ENCODE measurements at regions not wholly inside any gene's neighbourhood (a gene's known extent, or its start where the extent isn't known, plus 50 kb on each side); places are given as distances from the start of the nearest gene placed in this dataset.

- in situ Hi-C loops (cut with MboI): no loop called here
- FAIRE-seq (no peak), ATAC-seq (no peak), DNase-seq (ENCODE audit: extremely low read depth in 1 of 4, low spot score in 3 of 4) (no peak)
- no peaks in the 10 kb centered on the region; a peak in 1 of 5 replicates for H3K4me1 ChIP-seq (replicated peaks in 1 of 2; ENCODE audit: control insufficient read depth in 2 of 2, insufficient read depth in 2 of 2, low read length in 2 of 2)
- no peaks in the 10 kb centered on the region for H3K9me1 ChIP-seq (ENCODE audit: control insufficient read depth, insufficient read depth, low read length)
- 1% methylated on average over 7 of the region's 7 CpGs for WGBS (ENCODE audit: insufficient coverage, low coverage, missing lambda C conversion rate)
- ChIA-PET POLR2A (interaction anchor here (0.6 kb wide), 1 partner anchor 11 kb away, joined by 3 read pairs; no protein-coding TSS in a partner anchor), CTCF (ENCODE audit: low intra/inter-chr PET ratio) (no interaction called here)
- intact Hi-C loops (cut with micrococcal nuclease): no loop called here
- H3K9ac ChIP-seq (ENCODE audit: insufficient read depth in 1 of 2, low read depth in 2 of 2, low read length in 2 of 2): no peak overlapping the region
- no peak overlapping the region for H2AFZ ChIP-seq (ENCODE audit: low read depth, low read length)
- no peaks in the 10 kb centered on the region for H3K9me3 ChIP-seq (replicated peaks; ENCODE audit: control insufficient read depth, insufficient read depth, low read depth, low read length)
- peaks cover 3 to 25% of the 10 kb centered on the region in 2 experiments; a peak in 2 of 5 replicates for H3K27me3 ChIP-seq (ENCODE audit: control insufficient read depth in 2 of 2, insufficient read depth in 2 of 2, low read length in 2 of 2)
- no TSS peak for BruUV-seq (replicated peaks)
- no peaks in the 10 kb centered on the region for H4K20me1 ChIP-seq (replicated peaks; ENCODE audit: control insufficient read depth, insufficient read depth, low read length)
- TF ChIP-seq HOXB6 (CRISPR knock-in tag; IDR thresholded peaks at IDR 0.05; ENCODE audit: borderline replicate concordance) (no peak), ZNF561 (CRISPR knock-in tag; conservative IDR thresholded peaks at IDR 0.05) (no peak)
- H3K4me2 ChIP-seq (ENCODE audit: insufficient read depth, low read length): no peak overlapping the region
- H3K36me3 ChIP-seq (ENCODE audit: control insufficient read depth, insufficient read depth, low read length): no peaks in the 10 kb centered on the region
- no peak overlapping the region for H3K4me3 ChIP-seq
- no peaks in the 10 kb centered on the region for H3K79me2 ChIP-seq (ENCODE audit: control insufficient read depth, insufficient read depth, low read length)
- no peak overlapping the region for H3K27ac ChIP-seq (ENCODE audit: extremely low read depth, low read depth, low read length)
Measured at GRCh38 chr2:2896643-2897042, 481.0 kb downstream of the EIPR1 start.

- in situ Hi-C loops (cut with MboI) (no loop called here), intact Hi-C loops (cut with micrococcal nuclease) (no loop called here)
- CTCF ChIA-PET (ENCODE audit: low intra/inter-chr PET ratio): no interaction called here
- H3K9ac ChIP-seq (ENCODE audit: insufficient read depth in 1 of 2, low read depth in 2 of 2, low read length in 2 of 2): no peak overlapping the region
- H4K20me1 ChIP-seq (replicated peaks; ENCODE audit: control insufficient read depth, insufficient read depth, low read length): no peaks in the 10 kb centered on the region
- H3K36me3 ChIP-seq (ENCODE audit: control insufficient read depth, insufficient read depth, low read length): no peaks in the 10 kb centered on the region
- POLR2A ChIA-PET: interaction anchor here (0.5 to 0.6 kb wide), 2 partner anchors 12 to 17 kb away, joined by 3 read pairs; no protein-coding TSS in a partner anchor
- no peaks in the 10 kb centered on the region; a peak in 1 of 5 replicates for H3K4me1 ChIP-seq (replicated peaks in 1 of 2; ENCODE audit: control insufficient read depth in 2 of 2, insufficient read depth in 2 of 2, low read length in 2 of 2)
- ATAC-seq: no peak
- no peak overlapping the region for H2AFZ ChIP-seq (ENCODE audit: low read depth, low read length)
- H3K4me2 ChIP-seq (ENCODE audit: insufficient read depth, low read length): no peak overlapping the region
- FAIRE-seq: no peak
- H3K9me1 ChIP-seq (ENCODE audit: control insufficient read depth, insufficient read depth, low read length): no peaks in the 10 kb centered on the region
- DNase-seq (ENCODE audit: extremely low read depth in 1 of 4, low spot score in 3 of 4): no peak
- WGBS (ENCODE audit: insufficient coverage, low coverage, missing lambda C conversion rate): 0% methylated on average over 4 of the region's 5 CpGs
- H3K9me3 ChIP-seq (replicated peaks; ENCODE audit: control insufficient read depth, insufficient read depth, low read depth, low read length): no peaks in the 10 kb centered on the region
- no TSS peak for BruUV-seq (replicated peaks)
- no peak overlapping the region for H3K4me3 ChIP-seq
- H3K79me2 ChIP-seq (ENCODE audit: control insufficient read depth, insufficient read depth, low read length): no peaks in the 10 kb centered on the region
- H3K27me3 ChIP-seq (ENCODE audit: control insufficient read depth in 2 of 2, insufficient read depth in 2 of 2, low read length in 2 of 2): peaks cover 3 to 31% of the 10 kb centered on the region in 2 experiments; a peak in 3 of 5 replicates
- H3K27ac ChIP-seq (ENCODE audit: extremely low read depth, low read depth, low read length): no peak overlapping the region
- no peak for TF ChIP-seq NCOA2 (IDR thresholded peaks at IDR 0.05; ENCODE audit: partially characterized antibody in 2 of 2)
- TF ChIP-seq LCOR (CRISPR knock-in tag; IDR thresholded peaks at IDR 0.05): no peak
- TF ChIP-seq SIN3A (IDR thresholded peaks at IDR 0.05; ENCODE audit: borderline replicate concordance in 2 of 2, control insufficient read depth in 1 of 2, low read depth in 2 of 2, low read length in 2 of 2): no peak
- no peak for TF ChIP-seq AFF1 (IDR thresholded peaks at IDR 0.05; ENCODE audit: low read depth in 1 of 2, partially characterized antibody in 2 of 2)
- TF ChIP-seq ZNF639 (CRISPR knock-in tag; conservative IDR thresholded peaks at IDR 0.05 in 1 of 2, IDR thresholded peaks at IDR 0.05 in 1 of 2): no peak
- no peak for TF ChIP-seq CBX3 (IDR thresholded peaks at IDR 0.05; ENCODE audit: borderline replicate concordance in 1 of 2, low read length in 2 of 2)
Measured at GRCh38 chr2:2896011-2896410, 481.6 kb downstream of the EIPR1 start.

All from K562 (cell line).